ENCODE measurements at regions not wholly inside any gene's neighbourhood (a gene's known extent, or its start where the extent isn't known, plus 50 kb on each side); places are given as distances from the start of the nearest gene placed in this dataset.

GRCh38 chr7:117974891-117975290, 101.7 kb upstream of the CTTNBP2 start:
- no peak for FAIRE-seq

- no peak for FAIRE-seq
Observed at GRCh38 chr7:117975476-117975875, 102.2 kb upstream of the CTTNBP2 start.

GRCh38 chr7:117979954-117980497, 106.8 kb upstream of the CTTNBP2 start:
- FAIRE-seq, result no peak

- FAIRE-seq, result no peak
Observed at GRCh38 chr7:117982071-117983055, 109.1 kb upstream of the CTTNBP2 start.

GRCh38 chr7:117986645-117987269, 113.5 kb upstream of the CTTNBP2 start:
- FAIRE-seq, result no peak

GRCh38 chr7:117990834-117991233, 117.6 kb upstream of the CTTNBP2 start:
- no peak for FAIRE-seq

- FAIRE-seq, result no peak
Observed at GRCh38 chr7:117992635-117993376, 119.6 kb upstream of the CTTNBP2 start.

GRCh38 chr7:117993377-117994003, 120.2 kb upstream of the CTTNBP2 start:
- FAIRE-seq, result no peak

GRCh38 chr7:117995850-117996650, 122.8 kb upstream of the CTTNBP2 start:
- FAIRE-seq, result no peak

- no peak for FAIRE-seq
Observed at GRCh38 chr7:117997862-117998825, 124.9 kb upstream of the CTTNBP2 start.

- no peak for FAIRE-seq
Observed at GRCh38 chr7:118000480-118001202, 127.4 kb upstream of the CTTNBP2 start.

GRCh38 chr7:118003476-118003875, 130.2 kb upstream of the CTTNBP2 start:
- no peak for FAIRE-seq

GRCh38 chr7:118005026-118005425, 131.8 kb upstream of the CTTNBP2 start:
- no peak for FAIRE-seq

GRCh38 chr7:118006979-118007378, 133.7 kb upstream of the CTTNBP2 start:
- no peak for FAIRE-seq

GRCh38 chr7:118009419-118009818, 136.2 kb upstream of the CTTNBP2 start:
- no peak for FAIRE-seq

- FAIRE-seq, result no peak
Observed at GRCh38 chr7:118011652-118012051, 138.4 kb upstream of the CTTNBP2 start.

- no peak for FAIRE-seq
Observed at GRCh38 chr7:118013252-118014010, 140.2 kb upstream of the CTTNBP2 start.

- no peak for FAIRE-seq
Observed at GRCh38 chr7:118022546-118022945, 149.3 kb upstream of the CTTNBP2 start.

GRCh38 chr7:118026791-118027190, 153.6 kb upstream of the CTTNBP2 start:
- FAIRE-seq, result no peak

Data from islet of Langerhans (tissue), 1 donor.